ENCODE measurements at regions not wholly inside any gene's neighbourhood (a gene's known extent, or its start where the extent isn't known, plus 50 kb on each side); places are given as distances from the start of the nearest gene placed in this dataset.

- TF ChIP-seq SMC3 (IDR thresholded peaks at IDR 0.05) (no peak), ELK1 (IDR thresholded peaks at IDR 0.05; ENCODE audit: low read depth, low read length) (no peak), POLR2A (IDR thresholded peaks at IDR 0.05; ENCODE audit: low read length) (no peak), MYC (IDR thresholded peaks at IDR 0.05; ENCODE audit: borderline replicate concordance, low read length) (no peak), CTCF (IDR thresholded peaks at IDR 0.05) (no peak), HOXB5 (CRISPR knock-in tag; IDR thresholded peaks at IDR 0.05) (no peak), MAX (IDR thresholded peaks at IDR 0.05) (no peak), RAD21 (conservative IDR thresholded peaks at IDR 0.05 in 1 of 2, IDR thresholded peaks at IDR 0.05 in 1 of 2) (no peak), CBX2 (IDR thresholded peaks at IDR 0.05; ENCODE audit: borderline replicate concordance, low read depth) (no peak), PHF8 (IDR thresholded peaks at IDR 0.05; ENCODE audit: borderline replicate concordance, low read depth) (no peak), NPAS2 (CRISPR knock-in tag; IDR thresholded peaks at IDR 0.05; ENCODE audit: borderline replicate concordance) (no peak), CHD2 (IDR thresholded peaks at IDR 0.05; ENCODE audit: low read length, partially characterized antibody) (no peak), POLR2AphosphoS2 (conservative IDR thresholded peaks at IDR 0.05; ENCODE audit: low read length) (no peak), MAZ (IDR thresholded peaks at IDR 0.05; ENCODE audit: borderline replicate concordance, low read depth, low read length) (no peak)
Observed at GRCh38 chr18:29309366-29309765, 1132.4 kb upstream of the CDH2 start.
